GM12891 (cell line): ENCODE measurements at regions not wholly inside any gene's neighbourhood (a gene's known extent, or its start where the extent isn't known, plus 50 kb on each side); places are given as distances from the start of the nearest gene placed in this dataset.

Experiments used
- POLR2A ChIP-seq: IDR thresholded peaks from 2 replicates; pipeline ENCODE4 v1.6.1; 2011; ENCODE audit warnings: low read depth, low read length, control low read depth
- POLR2AphosphoS5 ChIP-seq: IDR thresholded peaks from 2 replicates; pipeline ENCODE4 v1.6.1; 2011; ENCODE audit warnings: low read depth, low read length, control low read depth
- SPI1 ChIP-seq: IDR thresholded peaks from 2 replicates; pipeline ENCODE4 v1.6.1; 2011; ENCODE audit warnings: low read depth, low read length, control low read depth
- TAF1 ChIP-seq: IDR thresholded peaks from 2 replicates; pipeline ENCODE4 v1.6.1; 2011; ENCODE audit warnings: low read depth, low read length, control low read depth

- no peak for TF ChIP-seq POLR2A
- TF ChIP-seq POLR2AphosphoS5 = no peak
- no peak for TF ChIP-seq TAF1
- TF ChIP-seq SPI1 = no peak
These were observed 179.8 kb downstream of the MED10 start for GRCh38 chr5:6198531-6198930.
